ENCODE measurements at regions not wholly inside any gene's neighbourhood (a gene's known extent, or its start where the extent isn't known, plus 50 kb on each side); places are given as distances from the start of the nearest gene placed in this dataset.
"Not testable (repeated sequence)": the region's sequence is repeated elsewhere in the genome, so short reads cannot be mapped to it uniquely, and the experiment has no call there.

- DNase-seq = no peak
Measured at GRCh38 chr2:2649109-2650072, 318.3 kb upstream of the MYT1L start.

- DNase-seq = no peak
Measured at GRCh38 chr2:2648094-2648493, 317.0 kb upstream of the MYT1L start.

GRCh38 chr2:2647141-2647541, 316.1 kb upstream of the MYT1L start:
- DNase-seq = no peak

- no peak for DNase-seq
Measured at GRCh38 chr2:2646433-2647051, 315.5 kb upstream of the MYT1L start.

- DNase-seq = no peak
Measured at GRCh38 chr2:2645162-2645855, 314.2 kb upstream of the MYT1L start.

- not testable (repeated sequence) for DNase-seq
Measured at GRCh38 chr2:2644751-2645150, 313.7 kb upstream of the MYT1L start.

- no peak for DNase-seq
Measured at GRCh38 chr2:2644040-2644439, 313.0 kb upstream of the MYT1L start.

GRCh38 chr2:2642906-2643890, 312.1 kb upstream of the MYT1L start:
- no peak for DNase-seq

- DNase-seq = no peak
Measured at GRCh38 chr2:2641541-2642410, 310.7 kb upstream of the MYT1L start.

- DNase-seq = no peak
Measured at GRCh38 chr2:2640818-2641217, 309.7 kb upstream of the MYT1L start.

GRCh38 chr2:2640371-2640770, 309.3 kb upstream of the MYT1L start:
- DNase-seq = no peak

GRCh38 chr2:2639251-2640139, 308.4 kb upstream of the MYT1L start:
- no peak for DNase-seq

- no peak for DNase-seq
Measured at GRCh38 chr2:2638547-2639220, 307.6 kb upstream of the MYT1L start.

GRCh38 chr2:2636813-2637212, 305.7 kb upstream of the MYT1L start:
- no peak for DNase-seq

GRCh38 chr2:2635025-2635528, 304.0 kb upstream of the MYT1L start:
- no peak for DNase-seq

- DNase-seq = no peak
Measured at GRCh38 chr2:2633017-2633416, 301.9 kb upstream of the MYT1L start.

GRCh38 chr2:2623939-2624338, 292.9 kb upstream of the MYT1L start:
- no peak for DNase-seq

- DNase-seq = no peak
Measured at GRCh38 chr2:2621855-2622254, 290.8 kb upstream of the MYT1L start.

GRCh38 chr2:2620604-2621003, 289.5 kb upstream of the MYT1L start:
- DNase-seq = no peak

- no peak for DNase-seq
Measured at GRCh38 chr2:2619995-2620394, 288.9 kb upstream of the MYT1L start.

Data from NCI-H226 (cell line).